Activated naive CD4-positive, alpha-beta T cell treated with anti-CD3 and anti-CD28 coated beads, Interleukin-2, amount 50 U/mL, for 24 hours (primary cell): ENCODE measurements at regions not wholly inside any gene's neighbourhood (a gene's known extent, or its start where the extent isn't known, plus 50 kb on each side); places are given as distances from the start of the nearest gene placed in this dataset.

Experiments used
- H3K27ac Mint-ChIP-seq: one replicate; pipeline ENCODE4 v1.8.0; 2021; ENCODE audit warnings: mild to moderate bottlenecking, mixed read lengths
- H3K27me3 Mint-ChIP-seq: one replicate; pipeline ENCODE4 v1.8.0; 2021; ENCODE audit warnings: mixed read lengths
- H3K36me3 Mint-ChIP-seq: one replicate; pipeline ENCODE4 v1.8.0; 2021; ENCODE audit warnings: mixed read lengths
- H3K4me1 Mint-ChIP-seq: one replicate; pipeline ENCODE4 v1.8.0; 2021; ENCODE audit warnings: mixed read lengths
- H3K4me3 Mint-ChIP-seq: one replicate; pipeline ENCODE4 v1.8.0; 2021; ENCODE audit warnings: mild to moderate bottlenecking, mixed read lengths
- H3K9me3 Mint-ChIP-seq: one replicate; pipeline ENCODE4 v1.8.0; 2021; ENCODE audit warnings: mixed read lengths

DNA sequence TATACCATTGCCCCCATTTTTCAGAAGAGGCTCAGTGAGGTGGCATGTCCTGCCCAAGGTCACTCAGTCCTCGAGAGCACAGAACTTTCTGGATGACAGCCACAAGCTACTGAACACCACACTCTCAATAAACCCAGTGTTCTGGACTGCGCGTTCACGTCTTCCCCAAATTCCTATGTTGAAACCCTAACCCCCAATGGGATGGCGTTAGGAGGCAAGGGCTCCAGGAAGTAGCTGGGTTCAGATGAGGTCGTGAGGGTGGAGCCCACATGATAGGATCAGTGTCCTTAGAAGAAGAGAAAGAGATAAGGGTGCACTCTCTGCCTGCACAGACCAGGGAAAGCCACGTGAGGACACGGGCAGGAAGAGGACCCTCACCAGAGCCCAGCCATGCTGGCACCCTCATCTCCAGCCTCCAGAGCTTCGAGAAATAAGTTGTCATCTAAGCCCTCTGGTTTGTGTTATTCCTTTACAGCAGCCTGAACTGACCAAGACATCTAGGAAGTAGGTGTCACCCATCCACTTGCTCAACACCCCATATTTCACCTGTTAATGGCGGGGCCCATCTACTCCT is 324.0 kb downstream of the UACA start:
- no peaks in the 10 kb centered on the region for H3K36me3 Mint-ChIP-seq
- no peak overlapping the region for H3K27ac Mint-ChIP-seq
- no peaks in the 10 kb centered on the region for H3K27me3 Mint-ChIP-seq
- no peak overlapping the region for H3K4me3 Mint-ChIP-seq
- peaks cover 27% of the 10 kb centered on the region for H3K4me1 Mint-ChIP-seq
- H3K9me3 Mint-ChIP-seq = no peaks in the 10 kb centered on the region

DNA sequence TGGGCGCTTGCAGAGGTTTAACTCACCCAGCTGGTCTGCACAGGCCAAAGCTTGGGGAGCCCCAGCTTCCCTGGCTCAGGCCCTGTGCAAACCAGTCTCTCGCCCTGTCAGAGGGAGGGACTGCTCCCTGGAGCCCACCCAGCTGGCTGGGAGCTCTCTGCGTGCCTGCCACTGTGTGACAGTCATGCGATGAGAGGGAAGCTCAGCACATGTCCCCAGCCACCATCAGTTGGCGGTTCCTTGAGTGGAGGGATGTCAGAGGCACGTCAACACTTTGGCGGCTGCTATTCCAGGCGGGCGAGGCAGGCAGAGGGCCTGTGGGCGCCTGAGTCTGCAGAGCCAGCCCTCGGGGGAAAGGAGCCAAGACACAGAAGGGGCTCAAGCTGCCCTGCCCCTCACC is 324.6 kb downstream of the UACA start:
- no peaks in the 10 kb centered on the region for H3K27me3 Mint-ChIP-seq
- H3K36me3 Mint-ChIP-seq = no peaks in the 10 kb centered on the region
- no peak overlapping the region for H3K4me3 Mint-ChIP-seq
- no peaks in the 10 kb centered on the region for H3K9me3 Mint-ChIP-seq
- peaks cover 27% of the 10 kb centered on the region for H3K4me1 Mint-ChIP-seq
- no peak overlapping the region for H3K27ac Mint-ChIP-seq

DNA sequence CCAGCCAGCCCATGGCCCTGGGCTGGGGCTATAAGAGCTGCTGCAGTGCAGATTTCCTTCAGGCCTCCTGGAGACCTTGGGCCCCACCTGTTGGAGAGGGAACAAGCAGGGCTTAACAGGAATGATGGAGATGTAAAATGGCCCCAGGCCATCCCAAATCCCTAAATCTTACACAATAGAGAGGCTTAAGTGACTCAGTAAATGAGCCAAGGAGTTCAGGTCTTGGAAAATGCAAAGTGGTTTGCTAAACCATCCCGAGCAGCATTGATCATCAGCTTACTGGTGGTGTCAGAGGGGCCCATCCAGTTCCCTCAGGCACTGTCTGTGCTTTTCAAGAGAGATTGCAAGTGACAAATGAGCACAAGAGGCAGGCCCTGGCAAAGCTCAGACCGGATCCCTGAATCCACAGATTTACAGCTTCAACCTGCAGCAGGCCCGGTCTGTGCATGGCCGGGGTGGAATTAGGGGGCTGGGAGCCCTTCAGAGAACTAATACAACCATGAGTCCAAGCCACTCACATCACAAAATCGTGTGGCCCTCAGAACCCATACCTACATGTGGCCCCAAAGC is 325.4 kb downstream of the UACA start:
- Mint-ChIP-seq H3K27ac (no peak overlapping the region), H3K4me3 (no peak overlapping the region), H3K4me1 (peaks cover 27% of the 10 kb centered on the region), H3K27me3 (no peaks in the 10 kb centered on the region), H3K36me3 (no peaks in the 10 kb centered on the region), H3K9me3 (no peaks in the 10 kb centered on the region)

DNA sequence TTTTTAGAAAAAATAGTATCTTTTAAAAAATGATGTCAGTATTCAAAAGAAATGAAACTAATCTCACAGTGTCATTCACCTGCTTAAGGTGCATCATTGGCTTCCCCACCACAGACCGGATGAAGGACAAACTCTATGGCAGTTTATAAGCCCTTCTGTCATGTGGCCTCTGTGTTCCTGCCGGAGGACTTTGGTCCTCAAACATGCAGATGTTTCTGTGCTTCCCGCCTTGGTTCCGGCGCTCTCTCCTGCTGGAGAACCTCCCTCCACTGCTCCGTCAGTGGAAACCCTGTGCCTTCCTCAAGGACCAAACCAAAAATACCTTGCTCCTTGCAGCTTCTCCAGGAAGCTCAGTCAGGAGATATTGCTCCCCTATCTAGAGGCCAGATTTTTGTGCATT is 326.3 kb downstream of the UACA start:
- Mint-ChIP-seq H3K27ac (no peak overlapping the region), H3K27me3 (no peaks in the 10 kb centered on the region), H3K4me3 (no peak overlapping the region), H3K36me3 (no peaks in the 10 kb centered on the region), H3K4me1 (peaks cover 27% of the 10 kb centered on the region), H3K9me3 (no peaks in the 10 kb centered on the region)

DNA sequence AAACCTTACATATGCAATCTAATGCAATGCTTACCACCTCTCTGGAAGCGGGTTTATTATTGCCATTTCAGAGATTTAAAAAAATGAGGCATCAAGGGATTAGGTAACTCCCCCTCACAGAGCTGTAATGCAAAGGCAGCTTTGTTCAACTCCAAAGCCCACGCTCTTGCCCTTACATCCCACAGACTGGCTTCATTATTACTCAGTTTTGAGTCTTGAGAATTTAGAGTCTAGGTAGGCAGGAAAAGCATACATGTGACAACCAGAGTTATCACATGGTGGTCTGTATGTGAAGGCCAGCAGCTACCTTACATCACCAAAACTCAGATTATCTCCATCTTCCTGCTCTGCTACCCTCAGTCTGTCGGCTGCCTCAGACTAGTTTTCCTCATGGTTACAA is 326.9 kb downstream of the UACA start:
- no peaks in the 10 kb centered on the region for H3K9me3 Mint-ChIP-seq
- no peak overlapping the region for H3K4me3 Mint-ChIP-seq
- no peak overlapping the region for H3K27ac Mint-ChIP-seq
- no peaks in the 10 kb centered on the region for H3K27me3 Mint-ChIP-seq
- peaks cover 27% of the 10 kb centered on the region for H3K4me1 Mint-ChIP-seq
- no peaks in the 10 kb centered on the region for H3K36me3 Mint-ChIP-seq

DNA sequence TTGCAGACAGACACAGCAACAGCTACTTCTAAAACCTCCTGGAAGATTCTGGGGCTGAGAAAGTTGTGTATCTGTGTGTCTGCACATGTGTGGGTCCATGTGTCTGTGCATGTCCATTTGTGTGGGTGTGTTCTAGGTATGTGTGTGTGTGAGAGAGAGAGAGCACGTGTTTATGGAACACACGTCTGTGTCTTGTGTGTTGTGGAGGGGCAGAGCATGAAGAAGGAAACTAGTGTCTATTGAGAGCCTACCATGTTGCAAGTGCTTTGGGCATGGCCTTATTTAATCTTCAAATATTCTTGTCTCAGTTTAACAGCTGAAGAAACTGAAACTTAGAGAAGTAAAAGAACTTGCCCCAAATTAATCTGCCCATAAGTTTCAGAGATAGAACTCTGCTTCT is 327.5 kb downstream of the UACA start:
- H3K4me3 Mint-ChIP-seq = peak overlapping the region; percentile 0
- no peaks in the 10 kb centered on the region for H3K36me3 Mint-ChIP-seq
- H3K9me3 Mint-ChIP-seq = no peaks in the 10 kb centered on the region
- no peaks in the 10 kb centered on the region for H3K27me3 Mint-ChIP-seq
- peak overlapping the region; percentile 25 for H3K27ac Mint-ChIP-seq
- H3K4me1 Mint-ChIP-seq = peaks cover 27% of the 10 kb centered on the region

DNA sequence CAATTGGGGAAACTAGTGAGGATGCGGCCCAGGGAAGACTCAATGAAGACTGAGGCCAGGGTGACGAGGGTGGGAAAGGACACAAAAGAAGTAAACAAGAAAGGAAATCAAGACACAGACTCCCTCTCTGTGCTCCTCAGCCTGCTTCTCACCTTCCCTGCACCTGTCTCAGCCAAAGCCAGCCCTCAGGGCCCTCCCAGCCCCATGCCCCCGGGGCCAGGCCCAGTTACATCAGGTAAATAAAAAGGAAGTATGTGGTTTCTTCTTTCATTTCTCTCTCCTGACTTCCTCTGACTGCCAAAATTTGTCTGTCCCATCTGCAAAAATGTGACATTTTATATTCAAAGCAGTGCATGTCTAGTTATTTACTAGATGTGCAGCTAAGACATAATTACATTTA is 328.0 kb downstream of the UACA start:
- Mint-ChIP-seq H3K4me3 (peak overlapping the region; percentile 61), H3K9me3 (no peaks in the 10 kb centered on the region), H3K27me3 (no peaks in the 10 kb centered on the region), H3K36me3 (no peaks in the 10 kb centered on the region), H3K4me1 (peaks cover 27% of the 10 kb centered on the region), H3K27ac (peak overlapping the region; percentile 0)

DNA sequence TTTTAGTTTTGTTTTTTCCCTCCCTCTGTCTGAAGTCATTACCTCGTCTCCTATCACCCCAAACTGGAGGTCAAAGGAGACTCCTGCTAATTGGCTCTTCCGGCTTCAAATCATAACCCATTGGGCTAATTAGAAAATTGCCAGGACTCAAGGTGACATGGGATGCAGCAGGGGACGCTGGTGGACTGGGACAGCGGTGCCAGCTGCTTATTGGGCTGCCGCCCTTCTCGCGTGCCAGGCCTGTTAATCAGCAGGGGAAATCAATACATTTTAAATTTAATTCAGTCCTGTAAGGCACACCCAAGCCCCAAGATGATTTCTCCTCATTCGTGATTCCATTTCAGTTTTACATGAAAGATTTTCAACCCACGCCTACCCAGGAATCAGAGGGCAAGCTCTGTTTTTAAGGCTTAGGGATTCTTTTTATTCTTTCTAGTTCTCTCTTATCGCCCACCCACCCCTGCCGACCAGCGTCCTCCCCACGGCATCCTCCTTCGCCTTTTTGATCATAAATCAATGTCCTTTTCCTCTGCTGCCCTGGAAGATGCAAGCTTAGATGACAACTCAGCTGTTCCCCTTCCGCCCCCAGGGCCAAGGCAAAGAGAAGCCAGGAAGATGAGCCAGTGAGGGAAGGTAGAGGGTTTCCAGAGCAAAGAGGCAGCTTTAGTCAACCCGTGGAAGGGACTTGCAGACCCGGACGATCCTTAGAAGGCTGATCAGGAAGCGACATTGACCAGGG is 329.6 kb downstream of the UACA start:
- Mint-ChIP-seq H3K9me3 (no peaks in the 10 kb centered on the region), H3K27me3 (no peaks in the 10 kb centered on the region), H3K4me3 (no peak overlapping the region), H3K36me3 (no peaks in the 10 kb centered on the region), H3K4me1 (peaks cover 23% of the 10 kb centered on the region), H3K27ac (no peak overlapping the region)

DNA sequence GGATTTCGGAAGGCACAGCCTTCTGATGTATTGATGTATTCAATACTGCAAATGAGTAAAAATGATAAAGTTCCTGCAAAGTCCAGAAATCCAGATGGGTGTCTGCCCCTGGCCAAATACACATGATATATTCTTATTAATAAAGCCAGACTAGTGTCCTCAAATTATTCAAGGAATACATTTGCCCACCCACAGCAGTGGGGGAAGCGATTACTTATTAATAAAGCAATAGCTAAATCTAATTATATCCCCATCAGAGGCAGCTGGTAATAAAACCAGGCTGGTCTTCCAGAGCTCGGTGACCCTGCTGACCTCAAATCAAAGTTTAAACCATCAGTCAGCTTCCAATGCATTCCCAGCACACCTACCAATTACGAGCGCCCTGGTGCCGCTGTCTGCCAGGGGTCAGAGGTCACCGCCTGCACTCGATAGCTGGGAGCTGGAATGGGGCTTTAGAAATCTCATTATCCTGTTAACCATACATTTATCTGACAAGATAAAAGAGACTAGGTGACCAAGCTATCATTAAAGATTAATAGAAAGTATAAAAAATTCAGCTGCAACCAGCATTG is 330.3 kb downstream of the UACA start:
- Mint-ChIP-seq H3K27ac (no peak overlapping the region), H3K4me1 (peaks cover 23% of the 10 kb centered on the region), H3K9me3 (no peaks in the 10 kb centered on the region), H3K4me3 (no peak overlapping the region), H3K36me3 (no peaks in the 10 kb centered on the region), H3K27me3 (no peaks in the 10 kb centered on the region)

DNA sequence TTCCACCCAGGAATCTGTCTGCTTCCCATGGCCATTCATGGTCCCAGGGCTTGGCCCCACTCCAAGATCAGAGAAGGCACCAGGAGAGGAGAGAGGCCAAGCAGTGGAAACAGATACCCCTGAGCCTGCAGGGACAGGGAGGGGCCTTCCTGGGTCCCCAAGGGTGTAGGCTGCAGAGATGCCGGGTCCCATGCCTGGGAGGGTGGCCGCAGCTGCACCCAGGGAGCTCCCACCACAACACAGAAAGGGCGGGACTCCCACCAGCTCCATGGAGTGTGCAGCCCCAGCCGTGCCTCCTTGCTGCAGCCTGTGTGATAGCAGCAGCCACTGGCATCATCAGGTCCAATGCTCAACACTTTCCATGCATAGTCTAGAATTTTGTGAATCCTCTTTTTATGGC is 331.5 kb downstream of the UACA start:
- Mint-ChIP-seq H3K4me1 (peaks cover 23% of the 10 kb centered on the region), H3K27me3 (no peaks in the 10 kb centered on the region), H3K9me3 (no peaks in the 10 kb centered on the region), H3K27ac (peak overlapping the region; percentile 73), H3K4me3 (no peak overlapping the region), H3K36me3 (no peaks in the 10 kb centered on the region)

DNA sequence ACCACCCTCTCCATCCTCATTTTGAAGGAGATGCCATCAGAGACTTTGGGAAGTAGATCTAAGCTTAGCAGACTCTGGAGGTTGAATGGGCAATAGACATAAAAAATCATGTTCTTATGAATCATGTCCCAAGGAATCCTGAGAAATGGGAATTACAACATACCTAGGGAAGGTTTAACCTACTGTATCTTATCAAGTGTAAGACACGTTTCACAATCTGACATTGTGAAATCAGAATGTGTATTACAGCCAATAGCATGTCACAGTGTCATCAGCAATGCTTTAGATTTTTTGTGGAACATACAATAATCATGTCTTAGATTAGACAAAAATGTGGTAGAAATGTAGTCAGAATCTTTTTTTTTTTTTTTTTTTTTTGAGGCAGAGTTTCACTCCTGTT is 332.4 kb upstream of the TLE3 start:
- H3K9me3 Mint-ChIP-seq = no peaks in the 10 kb centered on the region
- H3K27ac Mint-ChIP-seq = no peak overlapping the region
- no peaks in the 10 kb centered on the region for H3K27me3 Mint-ChIP-seq
- no peak overlapping the region for H3K4me3 Mint-ChIP-seq
- H3K4me1 Mint-ChIP-seq = peaks cover 21% of the 10 kb centered on the region
- no peaks in the 10 kb centered on the region for H3K36me3 Mint-ChIP-seq

DNA sequence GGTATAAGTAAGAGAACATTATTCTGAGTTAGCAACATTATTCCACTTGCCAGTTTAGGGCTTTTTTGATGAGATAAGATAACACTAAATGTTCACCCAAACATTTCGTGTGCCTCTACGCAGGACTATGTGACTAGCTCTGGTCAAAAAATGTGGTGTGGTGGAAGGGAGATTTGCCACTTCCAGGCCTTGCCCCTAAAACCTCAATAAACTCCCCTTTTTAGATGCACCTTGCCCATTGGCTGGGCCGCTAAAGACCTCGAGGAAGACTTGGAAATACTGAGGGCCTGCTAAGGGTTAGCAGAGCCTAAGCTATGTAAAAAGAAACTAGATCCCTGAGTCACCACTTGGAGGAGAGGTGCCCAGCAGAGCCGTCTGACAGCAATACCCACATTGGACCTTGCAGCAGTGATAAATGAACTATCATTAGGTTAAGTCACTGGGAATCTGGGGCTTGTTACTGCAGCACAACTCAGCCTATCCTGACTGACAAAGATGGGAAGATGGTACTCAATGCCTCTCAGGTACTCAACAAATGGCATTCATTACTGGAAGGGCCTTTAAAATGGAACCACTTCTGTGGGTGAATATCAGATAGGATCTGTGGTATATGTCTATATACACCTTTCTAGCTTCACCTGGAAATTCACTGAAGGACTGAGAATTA is 331.5 kb upstream of the TLE3 start:
- Mint-ChIP-seq H3K27me3 (no peaks in the 10 kb centered on the region), H3K4me3 (no peak overlapping the region), H3K9me3 (no peaks in the 10 kb centered on the region), H3K4me1 (peaks cover 25% of the 10 kb centered on the region), H3K36me3 (no peaks in the 10 kb centered on the region), H3K27ac (no peak overlapping the region)

DNA sequence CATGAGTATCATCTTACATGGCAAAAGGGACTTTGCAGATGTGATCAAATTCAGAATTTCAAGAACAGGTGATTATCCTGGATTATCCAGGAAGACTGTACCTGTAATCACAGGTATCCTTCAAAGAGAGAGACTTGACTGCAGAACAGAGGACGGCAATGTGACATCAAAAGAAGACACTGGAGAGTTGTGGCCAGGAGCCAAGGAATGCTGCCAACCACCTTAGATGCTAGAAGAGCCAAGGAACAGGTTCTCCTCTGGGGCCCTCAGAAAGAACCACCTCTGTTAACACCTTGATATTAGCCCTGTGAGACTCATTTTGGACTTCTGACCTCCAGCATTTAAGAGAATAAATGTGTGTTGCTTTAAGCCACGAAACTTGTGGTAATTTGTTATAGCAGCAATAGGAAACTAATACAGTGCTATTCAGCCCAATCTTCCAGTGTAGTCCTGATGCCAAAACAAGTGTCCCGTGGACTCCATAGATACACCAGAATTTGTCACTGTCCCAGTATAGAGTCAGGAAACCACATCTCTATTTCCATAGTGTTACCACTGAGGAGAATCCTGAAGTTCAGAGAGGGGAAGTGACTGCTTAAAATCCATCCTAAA is 330.6 kb upstream of the TLE3 start:
- no peak overlapping the region for H3K27ac Mint-ChIP-seq
- H3K4me3 Mint-ChIP-seq = no peak overlapping the region
- peaks cover 30% of the 10 kb centered on the region for H3K4me1 Mint-ChIP-seq
- H3K36me3 Mint-ChIP-seq = no peaks in the 10 kb centered on the region
- H3K9me3 Mint-ChIP-seq = no peaks in the 10 kb centered on the region
- no peaks in the 10 kb centered on the region for H3K27me3 Mint-ChIP-seq

DNA sequence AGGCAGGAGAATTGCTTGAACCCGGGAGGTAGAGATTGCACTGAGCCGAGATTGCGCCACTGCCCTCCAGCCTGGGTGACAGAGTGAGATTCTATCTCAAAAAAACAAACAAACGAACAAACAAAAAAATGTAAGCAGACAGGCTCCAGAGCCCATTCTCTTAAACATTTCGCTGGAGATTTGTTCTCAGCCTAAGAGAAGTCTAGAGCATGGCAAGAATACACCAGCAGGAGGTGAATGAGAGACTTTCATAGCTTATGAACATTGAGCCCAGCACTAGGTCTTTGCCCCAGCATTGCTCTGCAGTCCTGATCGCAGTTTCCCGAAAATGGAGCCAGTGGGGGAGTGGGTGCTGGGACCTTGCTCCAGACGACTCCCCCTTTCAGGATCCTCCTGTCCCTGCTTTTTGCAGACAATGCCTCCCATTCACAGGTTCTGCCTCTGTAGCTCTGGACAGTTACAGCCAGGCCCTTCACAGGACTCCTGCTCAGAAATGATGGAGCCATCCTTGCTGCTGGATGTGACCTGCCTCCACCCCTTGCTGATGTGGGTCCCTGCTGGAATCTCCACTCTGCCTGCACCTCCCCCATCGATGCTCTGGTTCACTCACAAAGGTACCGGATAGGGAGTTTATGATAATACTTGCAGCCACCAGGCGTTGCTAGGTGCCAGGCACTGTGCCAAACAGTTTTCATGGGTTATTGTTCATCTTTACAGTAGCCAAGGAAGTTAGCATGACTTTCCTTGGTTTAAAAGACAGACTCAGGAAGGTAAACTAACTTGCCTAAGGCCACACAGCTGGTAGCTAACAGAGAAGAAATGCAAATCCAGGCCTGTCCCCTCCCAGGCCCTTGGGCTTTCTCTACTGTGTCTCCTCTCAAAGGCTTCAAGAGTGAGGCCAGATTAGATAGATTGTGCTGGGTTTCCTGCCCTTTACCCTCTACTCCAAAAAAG is 329.7 kb upstream of the TLE3 start:
- no peaks in the 10 kb centered on the region for H3K27me3 Mint-ChIP-seq
- no peak overlapping the region for H3K4me3 Mint-ChIP-seq
- peaks cover 30% of the 10 kb centered on the region for H3K4me1 Mint-ChIP-seq
- H3K36me3 Mint-ChIP-seq = no peaks in the 10 kb centered on the region
- H3K9me3 Mint-ChIP-seq = no peaks in the 10 kb centered on the region
- peak overlapping the region; percentile 30 for H3K27ac Mint-ChIP-seq
